ENCODE measurements at regions not wholly inside any gene's neighbourhood (a gene's known extent, or its start where the extent isn't known, plus 50 kb on each side); places are given as distances from the start of the nearest gene placed in this dataset.

DNA sequence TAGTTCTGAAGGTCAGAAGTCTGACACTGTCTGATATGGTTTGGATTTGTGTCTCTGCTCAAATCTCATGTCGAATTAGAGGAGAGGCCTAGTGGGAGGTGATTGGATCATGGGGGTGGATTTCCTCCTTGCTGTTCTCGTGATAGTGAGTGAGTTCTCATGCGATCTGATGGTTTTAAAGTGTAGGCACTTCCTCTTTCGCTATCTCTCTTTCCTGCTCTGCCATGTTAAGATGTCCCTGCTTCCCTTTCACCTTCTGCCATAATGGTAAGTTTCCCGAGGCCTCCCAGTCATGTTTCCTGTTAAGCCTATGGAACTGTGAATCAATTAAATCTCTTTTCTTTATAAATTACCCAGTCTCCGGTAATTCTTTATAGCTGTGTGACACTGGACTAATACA is 84.1 kb upstream of the TMTC1 start:
- WGBS, 3 donors, result 89 to 93% (median 92%) methylated on average over 6 of the region's 6 CpGs
- TF ChIP-seq, protein P1, sequence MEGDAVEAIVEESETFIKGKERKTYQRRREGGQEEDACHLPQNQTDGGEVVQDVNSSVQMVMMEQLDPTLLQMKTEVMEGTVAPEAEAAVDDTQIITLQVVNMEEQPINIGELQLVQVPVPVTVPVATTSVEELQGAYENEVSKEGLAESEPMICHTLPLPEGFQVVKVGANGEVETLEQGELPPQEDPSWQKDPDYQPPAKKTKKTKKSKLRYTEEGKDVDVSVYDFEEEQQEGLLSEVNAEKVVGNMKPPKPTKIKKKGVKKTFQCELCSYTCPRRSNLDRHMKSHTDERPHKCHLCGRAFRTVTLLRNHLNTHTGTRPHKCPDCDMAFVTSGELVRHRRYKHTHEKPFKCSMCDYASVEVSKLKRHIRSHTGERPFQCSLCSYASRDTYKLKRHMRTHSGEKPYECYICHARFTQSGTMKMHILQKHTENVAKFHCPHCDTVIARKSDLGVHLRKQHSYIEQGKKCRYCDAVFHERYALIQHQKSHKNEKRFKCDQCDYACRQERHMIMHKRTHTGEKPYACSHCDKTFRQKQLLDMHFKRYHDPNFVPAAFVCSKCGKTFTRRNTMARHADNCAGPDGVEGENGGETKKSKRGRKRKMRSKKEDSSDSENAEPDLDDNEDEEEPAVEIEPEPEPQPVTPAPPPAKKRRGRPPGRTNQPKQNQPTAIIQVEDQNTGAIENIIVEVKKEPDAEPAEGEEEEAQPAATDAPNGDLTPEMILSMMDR (IDR thresholded peaks at IDR 0.05), result no peak
- no peak for TF ChIP-seq EP300 (IDR thresholded peaks at IDR 0.05)
- TF ChIP-seq POLR2A (IDR thresholded peaks at IDR 0.05), result no peak
- H3K27me3 ChIP-seq, result no peaks in the 10 kb centered on the region
- no peak overlapping the region for H3K27ac ChIP-seq
- intact Hi-C loops (cut with DNase I), result no loop called here
- no peak for DNase-seq
- no peaks in the 10 kb centered on the region for H3K36me3 ChIP-seq
- no peaks in the 10 kb centered on the region for H3K9me3 ChIP-seq
- H3K4me1 ChIP-seq (ENCODE audit: insufficient read depth), result no peaks in the 10 kb centered on the region
- no peak overlapping the region for H3K4me3 ChIP-seq

DNA sequence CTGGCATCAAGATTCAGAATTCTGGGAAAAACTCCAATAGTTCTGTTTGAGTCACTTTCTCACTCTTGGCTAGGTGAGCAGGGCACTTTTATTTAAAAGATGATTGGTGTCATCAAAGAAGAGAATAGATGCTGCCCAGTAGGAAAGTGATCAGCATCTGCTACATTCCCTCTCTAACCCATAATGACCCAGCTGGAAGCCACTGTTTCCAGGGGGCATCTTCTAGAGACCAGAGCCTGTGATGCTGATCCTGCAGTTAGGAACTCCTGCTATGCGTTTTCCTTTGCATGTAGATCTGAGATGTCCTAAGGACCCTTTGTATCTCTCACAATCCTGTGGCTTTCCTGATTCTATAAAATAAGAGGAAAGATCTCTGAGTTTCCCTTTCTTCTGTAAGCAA is 79.9 kb upstream of the TMTC1 start:
- H3K4me1 ChIP-seq (ENCODE audit: insufficient read depth), result no peaks in the 10 kb centered on the region
- H3K27me3 ChIP-seq, result no peaks in the 10 kb centered on the region
- intact Hi-C loops (cut with DNase I), result no loop called here

DNA sequence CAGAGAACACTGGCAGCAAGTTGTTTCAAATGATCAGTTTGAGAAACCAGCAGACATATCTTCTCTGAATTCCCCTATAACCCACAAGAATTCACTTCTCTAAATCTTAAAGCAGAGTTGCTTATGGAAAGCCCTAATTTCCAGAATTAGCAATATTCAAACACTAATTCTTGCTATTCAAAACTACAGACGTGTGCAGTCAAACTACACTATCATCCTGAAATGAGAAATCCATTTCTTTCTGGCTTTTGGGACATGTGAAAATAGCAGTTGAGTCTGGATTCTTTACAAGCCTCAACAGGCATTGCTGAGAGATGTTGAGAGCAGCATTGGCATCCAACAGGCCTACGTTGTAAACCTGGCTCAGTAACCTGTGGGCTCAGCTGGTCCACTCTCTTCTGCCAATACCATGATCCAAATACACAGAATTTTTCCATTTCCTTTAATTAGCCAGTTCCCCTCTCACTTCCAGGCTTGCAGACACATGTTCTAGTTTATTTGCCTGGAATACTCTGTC is 74.6 kb upstream of the TMTC1 start:
- no peaks in the 10 kb centered on the region for H3K4me1 ChIP-seq (ENCODE audit: insufficient read depth)
- 53 to 65% (median 63%) methylated on average over 2 of the region's 2 CpGs for WGBS, 3 donors
- no peak for DNase-seq
- H3K27ac ChIP-seq, result no peak overlapping the region
- intact Hi-C loops (cut with DNase I), result no loop called here
- no peaks in the 10 kb centered on the region for H3K27me3 ChIP-seq
- TF ChIP-seq, protein P1 (IDR thresholded peaks at IDR 0.05), result no peak
- TF ChIP-seq POLR2A (IDR thresholded peaks at IDR 0.05) (no peak), EP300 (IDR thresholded peaks at IDR 0.05) (no peak)
- no peaks in the 10 kb centered on the region for H3K9me3 ChIP-seq
- H3K36me3 ChIP-seq, result no peaks in the 10 kb centered on the region
- no peak overlapping the region for H3K4me3 ChIP-seq

More for the DNA sequence above, 79.9 kb upstream of the TMTC1 start:
- Histone ChIP-seq H3K9me3 (no peaks in the 10 kb centered on the region), H3K27ac (no peak overlapping the region), H3K36me3 (no peaks in the 10 kb centered on the region), H3K4me3 (no peak overlapping the region)
- no peak for DNase-seq
- TF ChIP-seq EP300 (IDR thresholded peaks at IDR 0.05) (no peak), POLR2A (IDR thresholded peaks at IDR 0.05) (no peak)
- TF ChIP-seq, protein P1 (IDR thresholded peaks at IDR 0.05), result no peak
- WGBS, 3 donors, result 72 to 83% (median 76%) methylated on average over 1 of the region's 1 CpG

DNA sequence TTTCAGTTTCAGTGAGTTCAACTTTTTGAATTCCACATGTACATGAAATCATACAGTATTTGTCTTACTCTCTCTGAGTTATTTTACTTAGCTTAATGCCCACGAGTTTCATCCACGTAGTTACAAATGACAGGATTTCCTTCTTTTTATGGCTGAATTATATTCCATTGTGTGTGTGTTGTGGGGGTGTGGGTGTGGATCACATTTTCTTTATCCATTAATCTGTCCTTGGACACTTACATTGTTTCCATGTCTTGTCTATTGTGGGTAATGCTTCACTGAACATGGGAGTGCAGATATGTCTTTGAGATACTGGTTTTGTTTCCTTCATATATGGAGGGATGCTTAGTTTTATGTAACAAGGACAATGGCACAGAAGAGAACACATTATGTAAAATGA is 63.5 kb upstream of the TMTC1 start:
- TF ChIP-seq, protein P1 (IDR thresholded peaks at IDR 0.05), result no peak
- TF ChIP-seq EP300 (IDR thresholded peaks at IDR 0.05), result no peak
- no peak for TF ChIP-seq POLR2A (IDR thresholded peaks at IDR 0.05)
- no peaks in the 10 kb centered on the region for H3K4me1 ChIP-seq (ENCODE audit: insufficient read depth)
- H3K27me3 ChIP-seq, result no peaks in the 10 kb centered on the region
- H3K4me3 ChIP-seq, result no peak overlapping the region
- no peaks in the 10 kb centered on the region for H3K9me3 ChIP-seq
- H3K27ac ChIP-seq, result no peak overlapping the region
- no peak for DNase-seq
- 83 to 91% (median 87%) methylated on average over 2 of the region's 2 CpGs for WGBS, 3 donors
- no peaks in the 10 kb centered on the region for H3K36me3 ChIP-seq
- intact Hi-C loops (cut with DNase I), result no loop called here

Data from ovary (tissue), 7 donors.